Immature natural killer cell (primary cell): ENCODE measurements at regions not wholly inside any gene's neighbourhood (a gene's known extent, or its start where the extent isn't known, plus 50 kb on each side); places are given as distances from the start of the nearest gene placed in this dataset.
"Not testable (repeated sequence)": the region's sequence is repeated elsewhere in the genome, so short reads cannot be mapped to it uniquely, and the experiment has no call there.

ENCODE experiments used
- DNase-seq, 3 donors: peaks; one replicate each; pipeline ENCODE4 v3.0.0; 2022; ENCODE audit warnings: mixed read lengths in 1 of 3
- H3K27ac Mint-ChIP-seq, 6 donors: one replicate each; pipeline ENCODE4 v1.8.0; 2020; ENCODE audit warnings: mixed read lengths in 6 of 6, mild to moderate bottlenecking in 5 of 6, inconsistent platforms in 4 of 6, moderate library complexity in 3 of 6
- H3K27me3 Mint-ChIP-seq, 3 donors: one replicate each; pipeline ENCODE4 v1.8.0; 2020 to 2021; ENCODE audit warnings: low read depth in 3 of 3, mild to moderate bottlenecking in 3 of 3, mixed read lengths in 3 of 3, moderate library complexity in 3 of 3, inconsistent platforms in 1 of 3
- H3K36me3 Mint-ChIP-seq, 3 donors: one replicate each; pipeline ENCODE4 v1.8.0; 2020; ENCODE audit warnings: mixed read lengths in 3 of 3, inconsistent platforms in 2 of 3, mild to moderate bottlenecking in 2 of 3
- H3K4me1 Mint-ChIP-seq, 2 donors: one replicate each; pipeline ENCODE4 v1.8.0; 2020; ENCODE audit warnings: inconsistent platforms in 2 of 2, mild to moderate bottlenecking in 2 of 2, mixed read lengths in 2 of 2, moderate library complexity in 1 of 2
- H3K4me3 Mint-ChIP-seq, 5 donors: one replicate each; pipeline ENCODE4 v1.8.0; 2020; ENCODE audit warnings: mild to moderate bottlenecking in 5 of 5, mixed read lengths in 5 of 5, inconsistent platforms in 3 of 5, moderate library complexity in 3 of 5
- H3K9me3 Mint-ChIP-seq, 6 donors: one replicate each; pipeline ENCODE4 v1.8.0; 2020; ENCODE audit warnings: mild to moderate bottlenecking in 6 of 6, mixed read lengths in 6 of 6, inconsistent platforms in 4 of 6, moderate library complexity in 3 of 6

- DNase-seq: no peak
- H3K27me3 Mint-ChIP-seq: peaks cover 10 to 26% (median 14%) of the 10 kb centered on the region in 3 donors
- peaks cover 0 to 5% (median 0%) of the 10 kb centered on the region in 6 donors for H3K9me3 Mint-ChIP-seq
- peaks cover 0 to 4% (median 0%) of the 10 kb centered on the region in 3 donors for H3K36me3 Mint-ChIP-seq
- no peak overlapping the region for H3K27ac Mint-ChIP-seq
- H3K4me3 Mint-ChIP-seq: no peak overlapping the region
- peaks cover 18 to 22% of the 10 kb centered on the region in 2 donors for H3K4me1 Mint-ChIP-seq
Observed at GRCh38 chr1:199936441-199936840, 91.1 kb upstream of the NR5A2 start.

DNA sequence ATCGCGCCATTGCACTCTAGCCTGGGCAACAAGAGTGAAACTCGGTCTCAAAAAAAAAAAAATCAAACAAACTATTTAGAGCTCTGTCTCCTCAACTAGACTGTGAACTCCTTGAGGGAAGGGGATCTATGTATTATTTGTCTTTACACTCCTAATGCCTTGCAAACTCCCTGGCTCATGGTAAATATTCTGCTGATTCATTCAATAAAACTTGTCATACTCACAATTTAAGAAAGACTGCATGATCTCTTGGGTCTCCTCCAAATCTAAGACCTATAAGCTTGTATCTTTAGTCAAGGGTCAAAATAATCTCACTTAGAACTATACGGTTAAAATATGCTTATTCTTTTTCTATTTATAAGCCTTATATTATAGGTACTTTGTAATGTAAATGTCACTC, 90.3 kb upstream of the NR5A2 start:
- Mint-ChIP-seq H3K9me3 (peaks cover 0 to 5% (median 0%) of the 10 kb centered on the region in 6 donors), H3K4me1 (peaks cover 21 to 24% of the 10 kb centered on the region in 2 donors), H3K36me3 (peaks cover 0 to 4% (median 0%) of the 10 kb centered on the region in 3 donors), H3K27ac (no peak overlapping the region), H3K4me3 (no peak overlapping the region), H3K27me3 (peaks cover 9 to 23% (median 15%) of the 10 kb centered on the region in 3 donors)
- no peak for DNase-seq

DNA sequence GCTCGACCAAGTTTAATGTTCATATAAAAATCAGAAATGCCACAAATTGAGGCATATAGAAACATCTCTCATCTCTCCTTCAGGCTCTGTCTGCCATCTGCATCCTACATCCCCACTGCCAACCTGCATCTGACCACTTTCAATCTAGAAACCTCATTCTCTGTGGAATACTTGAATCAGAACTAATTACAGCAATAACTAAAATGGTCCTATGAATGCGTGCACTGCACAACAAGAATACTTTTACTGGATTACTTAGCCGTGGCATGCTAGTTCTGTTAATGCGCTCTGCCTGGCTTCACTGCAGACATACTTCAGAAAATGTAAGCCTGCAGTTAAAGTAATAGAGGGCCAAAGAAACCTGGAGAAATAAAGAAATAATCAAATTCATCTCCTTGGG, 89.8 kb upstream of the NR5A2 start:
- no peak overlapping the region for H3K4me3 Mint-ChIP-seq
- peaks cover 0 to 5% (median 0%) of the 10 kb centered on the region in 6 donors for H3K9me3 Mint-ChIP-seq
- H3K27me3 Mint-ChIP-seq: peaks cover 9 to 22% (median 16%) of the 10 kb centered on the region in 3 donors
- peaks cover 0 to 4% (median 0%) of the 10 kb centered on the region in 3 donors for H3K36me3 Mint-ChIP-seq
- H3K27ac Mint-ChIP-seq: no peak overlapping the region
- peaks cover 20 to 21% of the 10 kb centered on the region in 2 donors for H3K4me1 Mint-ChIP-seq
- no peak for DNase-seq

- DNase-seq: no peak
- Mint-ChIP-seq H3K4me3 (no peak overlapping the region), H3K9me3 (no peaks in the 10 kb centered on the region), H3K36me3 (no peaks in the 10 kb centered on the region), H3K4me1 (peaks cover 19 to 21% of the 10 kb centered on the region in 2 donors), H3K27me3 (peaks cover 8 to 13% (median 9%) of the 10 kb centered on the region in 3 donors), H3K27ac (no peak overlapping the region)
Observed at GRCh38 chr1:199944986-199945385, 82.5 kb upstream of the NR5A2 start.

- Mint-ChIP-seq H3K27me3 (peaks cover 8 to 13% (median 9%) of the 10 kb centered on the region in 3 donors), H3K27ac (no peak overlapping the region), H3K9me3 (no peaks in the 10 kb centered on the region), H3K36me3 (no peaks in the 10 kb centered on the region), H3K4me3 (no peak overlapping the region), H3K4me1 (peaks cover 17 to 18% of the 10 kb centered on the region in 2 donors)
- DNase-seq: no peak
Observed at GRCh38 chr1:199945591-199945990, 81.9 kb upstream of the NR5A2 start.

DNA sequence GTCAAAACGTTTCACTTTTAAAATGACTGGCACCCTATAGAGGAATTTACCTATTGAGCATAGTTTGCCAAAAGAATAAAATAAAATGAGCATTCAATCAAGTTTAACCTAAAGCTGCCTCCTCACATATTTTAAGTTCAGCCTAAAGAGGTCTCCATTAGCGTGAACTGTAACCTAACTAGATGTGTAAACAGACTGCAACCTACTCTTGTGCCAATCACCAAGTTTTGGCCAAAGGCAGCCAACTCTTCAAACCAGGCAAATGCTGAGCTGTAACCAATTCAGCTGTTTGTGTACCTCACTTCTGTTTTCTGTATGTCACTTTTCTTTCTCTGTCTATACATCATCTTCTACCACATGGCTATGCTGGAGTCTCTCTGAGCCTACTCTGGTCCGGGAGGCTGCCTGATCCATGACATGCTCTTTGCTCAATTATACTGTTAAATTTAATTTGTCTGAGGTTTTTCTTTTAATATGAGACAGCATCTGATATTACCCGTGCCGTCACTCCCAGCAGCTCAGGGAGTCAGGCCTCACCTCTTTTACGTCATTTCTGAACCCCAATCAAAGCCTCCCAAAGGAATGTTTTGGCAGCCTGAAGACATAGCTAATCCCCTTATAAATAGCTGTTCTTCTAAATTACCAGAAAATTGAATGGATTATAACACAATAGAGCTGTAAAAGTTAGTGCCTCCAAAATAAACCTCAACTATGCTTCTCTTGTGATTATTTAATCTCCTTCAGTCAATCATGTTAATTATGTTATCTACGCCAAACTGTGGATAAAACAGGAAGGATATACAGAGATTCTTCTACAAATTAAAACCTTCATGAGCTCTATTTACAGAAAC, 81.0 kb upstream of the NR5A2 start:
- Mint-ChIP-seq H3K9me3 (no peaks in the 10 kb centered on the region), H3K4me1 (peaks cover 8% of the 10 kb centered on the region in 2 donors), H3K4me3 (no peak overlapping the region), H3K27ac (no peak overlapping the region), H3K27me3 (peaks cover 4 to 13% (median 12%) of the 10 kb centered on the region in 3 donors), H3K36me3 (no peaks in the 10 kb centered on the region)
- no peak for DNase-seq

GRCh38 chr1:199948587-199949280, 78.8 kb upstream of the NR5A2 start:
- H3K27ac Mint-ChIP-seq: no peak overlapping the region
- H3K9me3 Mint-ChIP-seq: no peaks in the 10 kb centered on the region
- H3K4me3 Mint-ChIP-seq: no peak overlapping the region
- no peak for DNase-seq
- H3K4me1 Mint-ChIP-seq: no peaks in the 10 kb centered on the region
- peaks cover 4 to 9% (median 7%) of the 10 kb centered on the region in 3 donors for H3K27me3 Mint-ChIP-seq
- no peaks in the 10 kb centered on the region for H3K36me3 Mint-ChIP-seq

GRCh38 chr1:199951005-199951404, 76.5 kb upstream of the NR5A2 start:
- DNase-seq, H3K36me3 Mint-ChIP-seq: not testable (repeated sequence)

DNA sequence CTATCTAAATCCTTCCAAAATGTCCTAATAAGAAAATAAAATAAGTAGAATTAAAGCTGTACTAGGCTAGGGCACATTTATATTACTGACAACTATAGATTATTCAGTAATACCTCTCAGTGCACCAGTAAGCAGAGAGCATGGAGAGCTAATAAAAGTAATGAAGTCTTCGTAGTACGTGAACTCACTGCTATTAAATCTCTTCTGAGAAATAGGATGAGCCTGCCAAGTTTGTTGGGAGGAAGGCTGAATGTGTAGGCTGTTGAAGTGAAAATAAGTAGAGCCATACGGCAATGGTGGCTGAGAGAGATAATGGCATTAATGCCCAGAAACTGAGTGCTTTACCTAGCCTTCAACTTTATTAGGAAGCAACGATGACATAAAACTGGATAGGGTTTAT, 73.9 kb upstream of the NR5A2 start:
- no peak for DNase-seq
- Mint-ChIP-seq H3K9me3 (peaks cover 0 to 2% (median 0%) of the 10 kb centered on the region in 6 donors), H3K4me3 (no peak overlapping the region), H3K27ac (no peak overlapping the region), H3K36me3 (no peaks in the 10 kb centered on the region), H3K27me3 (peaks cover 2 to 10% (median 2%) of the 10 kb centered on the region in 3 donors), H3K4me1 (no peaks in the 10 kb centered on the region)

More at GRCh38 chr1:199951005-199951404, 76.5 kb upstream of the NR5A2 start:
- not testable (repeated sequence) for H3K27ac Mint-ChIP-seq, H3K27me3 Mint-ChIP-seq, H3K9me3 Mint-ChIP-seq, H3K4me3 Mint-ChIP-seq, H3K4me1 Mint-ChIP-seq

- no peak for DNase-seq
- Mint-ChIP-seq H3K9me3 (peaks cover 0 to 2% (median 0%) of the 10 kb centered on the region in 6 donors), H3K27ac (no peak overlapping the region), H3K4me3 (no peak overlapping the region), H3K4me1 (no peaks in the 10 kb centered on the region), H3K27me3 (peaks cover 0 to 10% (median 2%) of the 10 kb centered on the region in 3 donors), H3K36me3 (no peaks in the 10 kb centered on the region)
Observed at GRCh38 chr1:199954699-199955098, 72.8 kb upstream of the NR5A2 start.

GRCh38 chr1:199955235-199955634, 72.3 kb upstream of the NR5A2 start:
- no peak for DNase-seq
- Mint-ChIP-seq H3K9me3 (peaks cover 0 to 3% (median 0%) of the 10 kb centered on the region in 6 donors), H3K27ac (no peak overlapping the region), H3K27me3 (peaks cover 0 to 10% (median 2%) of the 10 kb centered on the region in 3 donors), H3K36me3 (no peaks in the 10 kb centered on the region), H3K4me3 (no peak overlapping the region), H3K4me1 (no peaks in the 10 kb centered on the region)

DNA sequence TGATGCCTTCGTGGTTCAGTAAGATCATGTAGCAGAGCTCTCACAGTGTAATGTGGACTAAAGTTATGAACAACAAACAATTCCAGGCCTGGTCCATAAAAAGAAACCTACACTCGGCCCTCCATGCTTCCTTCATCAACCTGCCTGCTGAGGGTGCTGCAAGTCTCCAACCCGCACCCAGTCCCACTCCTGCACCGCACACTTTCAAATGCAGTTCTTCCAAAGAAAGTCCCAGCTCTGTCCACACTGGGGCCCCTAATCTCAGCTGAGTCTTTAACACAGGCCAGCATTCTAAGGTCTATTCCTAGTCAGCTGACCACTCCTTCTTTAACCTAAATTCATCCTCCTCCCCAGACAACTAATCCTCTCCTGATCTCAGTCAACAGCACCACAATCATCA, 71.5 kb upstream of the NR5A2 start:
- Mint-ChIP-seq H3K27me3 (peaks cover 0 to 10% (median 2%) of the 10 kb centered on the region in 3 donors), H3K4me3 (no peak overlapping the region), H3K36me3 (no peaks in the 10 kb centered on the region), H3K4me1 (no peaks in the 10 kb centered on the region), H3K9me3 (peaks cover 0 to 3% (median 0%) of the 10 kb centered on the region in 6 donors), H3K27ac (no peak overlapping the region)
- DNase-seq: no peak

DNA sequence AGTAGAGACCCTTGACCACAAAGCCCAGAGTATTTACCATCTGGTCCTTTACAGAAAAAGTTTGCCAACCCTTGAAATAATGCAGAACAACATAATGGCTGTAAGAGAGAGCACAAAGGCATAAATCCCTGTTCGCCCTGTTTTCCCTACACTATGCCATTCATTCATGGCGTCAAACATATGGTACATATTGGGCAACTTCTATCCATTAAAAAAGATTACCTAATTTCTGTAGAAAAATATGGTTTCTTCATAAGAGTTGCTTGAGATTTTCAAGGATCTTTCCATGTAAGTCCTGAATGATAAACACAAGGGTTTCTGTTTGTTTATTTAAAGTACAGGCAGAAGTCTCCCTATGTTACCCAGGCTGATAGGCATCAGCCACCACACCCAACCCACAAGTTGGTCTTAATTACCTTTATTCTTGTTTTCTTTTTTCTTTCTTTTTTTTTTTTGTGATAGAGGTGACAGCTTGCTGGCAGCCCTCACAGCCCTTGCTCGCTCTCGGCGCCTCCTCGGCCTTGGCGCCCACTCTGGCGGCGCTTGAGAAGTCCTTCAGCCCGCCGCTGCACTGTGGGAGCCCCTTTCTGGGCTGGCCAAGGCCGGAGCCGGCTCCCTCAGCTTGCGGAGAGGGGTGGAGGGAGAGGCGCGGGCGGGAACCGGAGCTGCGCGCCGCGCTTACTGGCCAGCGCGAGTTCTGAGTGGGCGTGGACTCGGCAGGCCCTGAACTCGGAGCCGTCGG, 68.3 kb upstream of the NR5A2 start:
- H3K4me3 Mint-ChIP-seq: no peak overlapping the region
- DNase-seq: no peak
- no peak overlapping the region for H3K27ac Mint-ChIP-seq
- H3K9me3 Mint-ChIP-seq: peaks cover 0 to 3% (median 0%) of the 10 kb centered on the region in 6 donors
- no peaks in the 10 kb centered on the region for H3K4me1 Mint-ChIP-seq
- H3K27me3 Mint-ChIP-seq: peaks cover 0 to 8% (median 3%) of the 10 kb centered on the region in 3 donors
- no peaks in the 10 kb centered on the region for H3K36me3 Mint-ChIP-seq

GRCh38 chr1:199959775-199960110, 67.8 kb upstream of the NR5A2 start:
- H3K9me3 Mint-ChIP-seq: peaks cover 0 to 3% (median 0%) of the 10 kb centered on the region in 6 donors
- no peak overlapping the region for H3K27ac Mint-ChIP-seq
- DNase-seq: no peak
- H3K27me3 Mint-ChIP-seq: peaks cover 0 to 5% (median 3%) of the 10 kb centered on the region in 3 donors
- no peaks in the 10 kb centered on the region for H3K36me3 Mint-ChIP-seq
- no peak overlapping the region for H3K4me3 Mint-ChIP-seq
- no peaks in the 10 kb centered on the region for H3K4me1 Mint-ChIP-seq
